A549 (cell line): ENCODE measurements at regions not wholly inside any gene's neighbourhood (a gene's known extent, or its start where the extent isn't known, plus 50 kb on each side); places are given as distances from the start of the nearest gene placed in this dataset.

Experiments used
- BCL3 ChIP-seq: fragments of >200 bp; sonication (Bioruptor Twin); formaldehyde crosslinking; IDR thresholded peaks from 3 replicates; pipeline ENCODE4 v1.6.1; 2016
- CEBPB ChIP-seq, 2 experiments: fragments of >200 bp in 1 of 2; sonication (Bioruptor Twin) in 1 of 2; formaldehyde crosslinking in 1 of 2; IDR thresholded peaks; 2 replicates each; pipeline ENCODE4 v1.6.1; 2012 to 2016
- GATA3 ChIP-seq: IDR thresholded peaks from 2 replicates; pipeline ENCODE4 v1.6.1; 2012; ENCODE audit warnings: borderline replicate concordance
- JUN ChIP-seq, 2 experiments: fragments of >200 bp; sonication (Bioruptor Twin); formaldehyde crosslinking; IDR thresholded peaks; 2 replicates in 1 of 2; 3 replicates in 1 of 2; pipeline ENCODE4 v1.6.1; 2016 to 2017
- KDM5A ChIP-seq: fragments of 200-600 bp; sonication (generic); IDR thresholded peaks from 2 replicates; pipeline ENCODE4 v1.6.1; 2016; ENCODE audit warnings: antibody characterized with exemption, mild to moderate bottlenecking
- MYC ChIP-seq: IDR thresholded peaks from 2 replicates; pipeline ENCODE4 v1.6.1; 2012; ENCODE audit warnings: mild to moderate bottlenecking, inconsistent platforms, low read length, improper control_type of control experiment, borderline replicate concordance
- NFE2L2 ChIP-seq: fragments of 150-350 bp; conservative IDR thresholded peaks from 2 replicates; pipeline ENCODE4 v1.6.1; 2014; ENCODE audit warnings: low read length
- POLR2AphosphoS2 ChIP-seq: conservative IDR thresholded peaks from 2 replicates; pipeline ENCODE4 v1.6.1; 2012; ENCODE audit warnings: low read length, improper control_type of control experiment, inconsistent platforms
- REST ChIP-seq: fragments of 200-600 bp; sonication (generic); IDR thresholded peaks from 2 replicates; pipeline ENCODE4 v1.6.1; 2016; ENCODE audit warnings: antibody characterized with exemption, mild to moderate bottlenecking, moderate library complexity
- RFX5 ChIP-seq: fragments of 450-650 bp; IDR thresholded peaks from 2 replicates; pipeline ENCODE4 v1.7.1; 2014; ENCODE audit warnings: antibody characterized with exemption, mild to moderate bottlenecking, moderate library complexity
- SREBF2 ChIP-seq: fragments of 450-650 bp; IDR thresholded peaks from 2 replicates; pipeline ENCODE4 v1.6.1; 2014; ENCODE audit warnings: mild to moderate bottlenecking, moderate library complexity
- TF ChIP-seq, protein P1 (sequence below): fragments of >200 bp; sonication (Bioruptor Twin); formaldehyde crosslinking; IDR thresholded peaks from 3 replicates; pipeline ENCODE4 v1.5.1; 2016

GRCh38 chr3:7847521-7847920 is 654.1 kb upstream of the LMCD1 start:
- TF ChIP-seq POLR2AphosphoS2 (no peak), MYC (no peak), JUN (IDR thresholded peaks at IDR 0.05) (no peak), SREBF2 (no peak), GATA3 (no peak), NFE2L2 (no peak), BCL3 (no peak), RFX5 (no peak), CEBPB (IDR thresholded peaks at IDR 0.05) (no peak), KDM5A (no peak), REST (no peak)
- TF ChIP-seq, protein P1, sequence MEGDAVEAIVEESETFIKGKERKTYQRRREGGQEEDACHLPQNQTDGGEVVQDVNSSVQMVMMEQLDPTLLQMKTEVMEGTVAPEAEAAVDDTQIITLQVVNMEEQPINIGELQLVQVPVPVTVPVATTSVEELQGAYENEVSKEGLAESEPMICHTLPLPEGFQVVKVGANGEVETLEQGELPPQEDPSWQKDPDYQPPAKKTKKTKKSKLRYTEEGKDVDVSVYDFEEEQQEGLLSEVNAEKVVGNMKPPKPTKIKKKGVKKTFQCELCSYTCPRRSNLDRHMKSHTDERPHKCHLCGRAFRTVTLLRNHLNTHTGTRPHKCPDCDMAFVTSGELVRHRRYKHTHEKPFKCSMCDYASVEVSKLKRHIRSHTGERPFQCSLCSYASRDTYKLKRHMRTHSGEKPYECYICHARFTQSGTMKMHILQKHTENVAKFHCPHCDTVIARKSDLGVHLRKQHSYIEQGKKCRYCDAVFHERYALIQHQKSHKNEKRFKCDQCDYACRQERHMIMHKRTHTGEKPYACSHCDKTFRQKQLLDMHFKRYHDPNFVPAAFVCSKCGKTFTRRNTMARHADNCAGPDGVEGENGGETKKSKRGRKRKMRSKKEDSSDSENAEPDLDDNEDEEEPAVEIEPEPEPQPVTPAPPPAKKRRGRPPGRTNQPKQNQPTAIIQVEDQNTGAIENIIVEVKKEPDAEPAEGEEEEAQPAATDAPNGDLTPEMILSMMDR, result no peak
